Body of pancreas (tissue), 4 donors: ENCODE measurements at regions not wholly inside any gene's neighbourhood (a gene's known extent, or its start where the extent isn't known, plus 50 kb on each side); places are given as distances from the start of the nearest gene placed in this dataset.

Experiments
- ATAC-seq: fragments of 150-250 bp; one replicate; pipeline ENCODE4 v1.9.1; 2016
- DNase-seq, 4 donors: peaks; one replicate each; pipeline ENCODE4 v3.0.0-alpha.2; 2019
- H3K27ac ChIP-seq, 4 donors: fragments of 200-600 bp; sonication (generic); 1 replicate in 3 of 4; 2 replicates in 1 of 4; pipeline versions ENCODE4 v1.5.1 to v1.6.1; 2016 to 2019; ENCODE audit warnings: mild to moderate bottlenecking in 1 of 4, mixed read lengths in 1 of 4, moderate library complexity in 1 of 4
- H3K27me3 ChIP-seq, 2 donors: fragments of 200-600 bp; sonication (generic); one replicate each; pipeline ENCODE4 v1.6.0; 2016; ENCODE audit warnings: mild to moderate bottlenecking in 1 of 2
- H3K36me3 ChIP-seq, 2 donors: fragments of 200-600 bp; sonication (generic); replicated peaks in 1 of 2; 2 replicates each; pipeline ENCODE4 v1.5.1; 2016; ENCODE audit warnings: low read depth in 2 of 2; ENCODE audit not compliant: insufficient read depth in 1 of 2
- H3K4me1 ChIP-seq: fragments of 200-600 bp; sonication (generic); one replicate; pipeline ENCODE4 v1.6.0; 2016
- H3K4me3 ChIP-seq, 2 donors: fragments of 200-600 bp; sonication (generic); 1 replicate in 1 of 2; 2 replicates in 1 of 2; pipeline ENCODE4 v1.5.1; 2016 to 2019
- H3K9me3 ChIP-seq, 3 donors: fragments of 200-600 bp; sonication (generic); 1 replicate in 2 of 3; 2 replicates in 1 of 3; pipeline ENCODE4 v1.5.1; 2016
- POLR2A ChIP-seq, 3 donors: fragments of 450-650 bp; IDR thresholded peaks; one replicate each; pipeline ENCODE4 v1.6.1; 2016; ENCODE audit warnings: antibody characterized with exemption in 3 of 3, mild to moderate bottlenecking in 2 of 3
- WGBS, 2 donors: methylation state at CpG; one replicate each; pipeline ENCODE4 v1.1.5; 2017; 5-methylcytosine and 5-hydroxymethylcytosine counted together
- intact Hi-C: fragments of 100-400 bp; cut with DNase I; formaldehyde crosslinking; loops from one replicate; pipeline ENCODE4 v1.15.1; 2023
- TF ChIP-seq, protein P1 (sequence below), 7 experiments: fragments of 450-650 bp in 4 of 7; fragments of 200-600 bp in 3 of 7; sonication (generic) in 3 of 7; IDR thresholded peaks; one replicate each; pipeline ENCODE4 v1.5.1; 2016 to 2019; ENCODE audit warnings: antibody characterized with exemption in 7 of 7

- ATAC-seq (no peak), DNase-seq (no peak)
- Histone ChIP-seq H3K9me3 (no peaks in the 10 kb centered on the region), H3K4me1 (no peaks in the 10 kb centered on the region), H3K27ac (no peak overlapping the region), H3K4me3 (no peak overlapping the region), H3K36me3 (no peaks in the 10 kb centered on the region), H3K27me3 (no peaks in the 10 kb centered on the region)
- WGBS, 2 donors = 31 to 45% methylated on average over 1 of the region's 1 CpG
- TF ChIP-seq, protein P1, sequence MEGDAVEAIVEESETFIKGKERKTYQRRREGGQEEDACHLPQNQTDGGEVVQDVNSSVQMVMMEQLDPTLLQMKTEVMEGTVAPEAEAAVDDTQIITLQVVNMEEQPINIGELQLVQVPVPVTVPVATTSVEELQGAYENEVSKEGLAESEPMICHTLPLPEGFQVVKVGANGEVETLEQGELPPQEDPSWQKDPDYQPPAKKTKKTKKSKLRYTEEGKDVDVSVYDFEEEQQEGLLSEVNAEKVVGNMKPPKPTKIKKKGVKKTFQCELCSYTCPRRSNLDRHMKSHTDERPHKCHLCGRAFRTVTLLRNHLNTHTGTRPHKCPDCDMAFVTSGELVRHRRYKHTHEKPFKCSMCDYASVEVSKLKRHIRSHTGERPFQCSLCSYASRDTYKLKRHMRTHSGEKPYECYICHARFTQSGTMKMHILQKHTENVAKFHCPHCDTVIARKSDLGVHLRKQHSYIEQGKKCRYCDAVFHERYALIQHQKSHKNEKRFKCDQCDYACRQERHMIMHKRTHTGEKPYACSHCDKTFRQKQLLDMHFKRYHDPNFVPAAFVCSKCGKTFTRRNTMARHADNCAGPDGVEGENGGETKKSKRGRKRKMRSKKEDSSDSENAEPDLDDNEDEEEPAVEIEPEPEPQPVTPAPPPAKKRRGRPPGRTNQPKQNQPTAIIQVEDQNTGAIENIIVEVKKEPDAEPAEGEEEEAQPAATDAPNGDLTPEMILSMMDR (IDR thresholded peaks at IDR 0.05) = no peak
- TF ChIP-seq POLR2A (IDR thresholded peaks at IDR 0.05) = no peak
- intact Hi-C loops = no loop called here
Observed at GRCh38 chr18:38545071-38545470, 979.5 kb upstream of the CELF4 start.

DNA sequence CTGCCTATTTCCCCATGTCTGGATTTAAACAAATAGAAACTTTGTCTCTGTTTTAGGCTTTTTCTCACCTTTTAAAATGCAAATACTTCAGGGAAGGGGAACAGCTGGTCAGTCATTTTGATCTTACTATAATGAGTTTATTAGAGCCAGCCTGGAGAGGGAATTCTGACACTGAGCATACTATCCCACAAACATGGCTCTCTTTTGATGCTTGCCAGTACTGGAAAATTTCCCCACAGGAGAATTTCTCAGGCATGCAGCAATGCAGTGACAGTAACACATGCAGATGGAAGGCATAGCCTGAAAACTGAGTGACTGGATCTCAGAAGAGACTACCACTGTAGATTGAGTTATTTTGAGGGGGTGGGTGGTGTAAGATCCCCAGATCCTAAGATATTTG lies 974.3 kb upstream of the CELF4 start:
- no peak overlapping the region for H3K4me3 ChIP-seq
- no peak overlapping the region for H3K27ac ChIP-seq
- no peaks in the 10 kb centered on the region for H3K4me1 ChIP-seq
- H3K9me3 ChIP-seq = no peaks in the 10 kb centered on the region
- H3K36me3 ChIP-seq = no peaks in the 10 kb centered on the region
- no peak for TF ChIP-seq POLR2A (IDR thresholded peaks at IDR 0.05)
- TF ChIP-seq, protein P1 (IDR thresholded peaks at IDR 0.05) = no peak
- ATAC-seq (no peak), DNase-seq (no peak)
- H3K27me3 ChIP-seq = no peaks in the 10 kb centered on the region
- intact Hi-C loops = no loop called here

- TF ChIP-seq, protein P1 (IDR thresholded peaks at IDR 0.05) = no peak
- TF ChIP-seq POLR2A (IDR thresholded peaks at IDR 0.05) = no peak
- DNase-seq (no peak), ATAC-seq (no peak)
- H3K27ac ChIP-seq = no peak overlapping the region
- no peaks in the 10 kb centered on the region for H3K4me1 ChIP-seq
- no peaks in the 10 kb centered on the region for H3K27me3 ChIP-seq
- no peak overlapping the region for H3K4me3 ChIP-seq
- intact Hi-C loops = no loop called here
- H3K36me3 ChIP-seq = no peaks in the 10 kb centered on the region
- H3K9me3 ChIP-seq = no peaks in the 10 kb centered on the region
Observed at GRCh38 chr18:38539371-38539770, 973.8 kb upstream of the CELF4 start.

DNA sequence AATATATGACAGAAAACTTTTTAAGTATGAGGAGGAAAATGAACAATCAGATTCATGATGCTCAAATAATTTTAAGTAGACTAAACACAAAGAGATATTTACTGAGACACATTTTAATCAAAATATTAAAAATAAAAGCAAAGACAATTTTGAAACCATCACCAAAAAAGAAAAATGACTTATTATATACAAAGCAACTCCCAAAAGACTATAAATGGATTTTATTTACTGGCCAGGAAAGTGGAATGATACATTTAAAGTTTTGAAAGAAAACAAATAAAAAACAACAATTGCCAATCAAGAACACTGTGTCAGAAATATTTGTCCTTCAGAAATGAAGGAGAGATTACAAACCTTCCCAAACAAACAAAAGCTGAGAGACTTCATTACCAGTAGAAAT lies 968.5 kb upstream of the CELF4 start:
- ATAC-seq (no peak), DNase-seq (no peak)
- intact Hi-C loops = no loop called here
- Histone ChIP-seq H3K27me3 (no peaks in the 10 kb centered on the region), H3K36me3 (no peaks in the 10 kb centered on the region), H3K9me3 (peaks cover 0 to 6% (median 0%) of the 10 kb centered on the region in 3 donors), H3K27ac (no peak overlapping the region), H3K4me1 (no peaks in the 10 kb centered on the region), H3K4me3 (no peak overlapping the region)
- TF ChIP-seq POLR2A (IDR thresholded peaks at IDR 0.05) = no peak
- TF ChIP-seq, protein P1 (IDR thresholded peaks at IDR 0.05) = no peak

GRCh38 chr18:38526922-38527321 lies 961.3 kb upstream of the CELF4 start:
- no peak for ATAC-seq

More at GRCh38 chr18:38526922-38527321, 961.3 kb upstream of the CELF4 start:
- no peaks in the 10 kb centered on the region for H3K27me3 ChIP-seq
- H3K9me3 ChIP-seq = no peaks in the 10 kb centered on the region
- no peak overlapping the region for H3K27ac ChIP-seq
- intact Hi-C loops = no loop called here
- TF ChIP-seq POLR2A (IDR thresholded peaks at IDR 0.05) = no peak
- TF ChIP-seq, protein P1 (IDR thresholded peaks at IDR 0.05) = no peak
- H3K4me1 ChIP-seq = no peaks in the 10 kb centered on the region
- no peak overlapping the region for H3K4me3 ChIP-seq
- H3K36me3 ChIP-seq = no peaks in the 10 kb centered on the region
- no peak for DNase-seq
